ENCODE measurements at regions not wholly inside any gene's neighbourhood (a gene's known extent, or its start where the extent isn't known, plus 50 kb on each side); places are given as distances from the start of the nearest gene placed in this dataset.

DNA sequence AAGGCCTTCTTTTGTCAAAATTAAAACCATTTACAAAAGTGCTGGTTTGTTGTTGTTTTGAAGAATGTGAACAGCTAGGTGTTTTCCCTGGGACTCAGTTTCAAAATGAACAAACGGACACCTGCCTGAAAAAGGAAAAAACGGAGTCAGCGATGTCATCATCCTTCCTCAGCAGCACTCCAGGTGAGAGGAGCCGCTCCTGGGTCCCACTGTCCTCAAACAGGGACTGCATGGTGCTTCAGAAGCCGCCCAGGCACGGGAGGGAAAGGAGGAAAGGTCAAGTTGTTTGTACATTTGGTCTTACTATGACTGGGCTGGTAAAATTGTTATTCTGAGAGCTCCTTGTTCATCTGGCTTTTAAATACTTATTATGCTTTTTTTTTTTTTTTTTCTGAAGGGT is 69.0 kb upstream of the ZSWIM6 start:
- Histone ChIP-seq H3K4me2 (no peak overlapping the region), H3K27ac (no peak overlapping the region), H3F3A (ENCODE audit: insufficient read depth, low read depth) (no peaks in the 10 kb centered on the region), H3K27me3 (ENCODE audit: insufficient read depth, low read depth) (no peaks in the 10 kb centered on the region), H3K79me2 (ENCODE audit: low read depth) (no peaks in the 10 kb centered on the region), H4K20me1 (ENCODE audit: insufficient read depth) (no peaks in the 10 kb centered on the region), H3K9me3 (ENCODE audit: insufficient read depth, low read depth) (no peaks in the 10 kb centered on the region), H2AFZ (no peak overlapping the region), H3K4me1 (replicated peaks; ENCODE audit: insufficient read depth) (no peaks in the 10 kb centered on the region), H3K36me3 (ENCODE audit: low read depth) (no peaks in the 10 kb centered on the region), H3K4me3 (no peak overlapping the region), H3K9me2 (ENCODE audit: insufficient read depth) (no peaks in the 10 kb centered on the region)
- BruUV-seq (replicated peaks) = no TSS peak
- ChIA-PET POLR2A (ENCODE audit: unreplicated experiment) (no interaction called here), CTCF (no interaction called here)
- DNase-seq = no peak
- intact Hi-C loops (cut with micrococcal nuclease; ENCODE audit: unreplicated experiment) = no loop called here
- no peak for TF ChIP-seq EZH2 (IDR thresholded peaks at IDR 0.05; ENCODE audit: low read depth)
- TF ChIP-seq, protein P1, sequence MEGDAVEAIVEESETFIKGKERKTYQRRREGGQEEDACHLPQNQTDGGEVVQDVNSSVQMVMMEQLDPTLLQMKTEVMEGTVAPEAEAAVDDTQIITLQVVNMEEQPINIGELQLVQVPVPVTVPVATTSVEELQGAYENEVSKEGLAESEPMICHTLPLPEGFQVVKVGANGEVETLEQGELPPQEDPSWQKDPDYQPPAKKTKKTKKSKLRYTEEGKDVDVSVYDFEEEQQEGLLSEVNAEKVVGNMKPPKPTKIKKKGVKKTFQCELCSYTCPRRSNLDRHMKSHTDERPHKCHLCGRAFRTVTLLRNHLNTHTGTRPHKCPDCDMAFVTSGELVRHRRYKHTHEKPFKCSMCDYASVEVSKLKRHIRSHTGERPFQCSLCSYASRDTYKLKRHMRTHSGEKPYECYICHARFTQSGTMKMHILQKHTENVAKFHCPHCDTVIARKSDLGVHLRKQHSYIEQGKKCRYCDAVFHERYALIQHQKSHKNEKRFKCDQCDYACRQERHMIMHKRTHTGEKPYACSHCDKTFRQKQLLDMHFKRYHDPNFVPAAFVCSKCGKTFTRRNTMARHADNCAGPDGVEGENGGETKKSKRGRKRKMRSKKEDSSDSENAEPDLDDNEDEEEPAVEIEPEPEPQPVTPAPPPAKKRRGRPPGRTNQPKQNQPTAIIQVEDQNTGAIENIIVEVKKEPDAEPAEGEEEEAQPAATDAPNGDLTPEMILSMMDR (conservative IDR thresholded peaks at IDR 0.05) = no peak

DNA sequence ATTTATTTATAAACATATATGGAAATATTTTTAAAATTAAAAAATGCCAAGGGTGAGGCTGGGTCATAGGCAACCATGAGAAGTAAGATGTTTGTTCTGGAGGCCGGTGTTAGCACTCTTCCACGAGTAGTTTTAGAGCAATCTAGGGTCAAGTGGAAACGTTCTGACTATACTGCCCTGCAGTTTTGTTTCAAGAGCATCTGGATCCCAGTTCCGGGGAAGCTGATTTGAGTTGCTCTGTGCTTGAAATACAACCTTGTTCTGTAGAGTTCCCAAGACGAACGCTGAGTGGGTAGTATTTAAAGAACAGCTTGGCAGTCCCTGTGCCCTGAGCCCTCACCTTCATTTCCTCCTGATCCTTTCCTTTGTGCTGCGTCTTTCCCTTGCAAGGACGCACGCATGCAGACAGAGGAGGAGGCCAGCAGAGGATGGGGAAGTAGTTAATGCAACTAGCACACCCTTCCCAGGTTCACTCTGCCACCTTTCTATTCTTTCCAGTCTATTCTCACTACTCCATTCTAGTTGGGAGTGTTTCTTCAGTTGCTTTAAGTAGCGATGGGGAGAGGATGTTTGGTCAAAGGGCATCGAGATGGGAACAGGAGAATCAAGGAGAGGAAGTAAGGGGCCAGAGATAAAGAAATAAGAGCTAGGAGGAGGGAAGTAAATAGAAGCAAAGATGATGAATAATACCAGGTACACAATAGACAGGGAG is 68.3 kb upstream of the ZSWIM6 start:
- Histone ChIP-seq H2AFZ (no peak overlapping the region), H3K27me3 (ENCODE audit: insufficient read depth, low read depth) (no peaks in the 10 kb centered on the region), H3F3A (ENCODE audit: insufficient read depth, low read depth) (no peaks in the 10 kb centered on the region), H3K4me2 (no peak overlapping the region), H3K4me1 (replicated peaks; ENCODE audit: insufficient read depth) (no peaks in the 10 kb centered on the region), H3K79me2 (ENCODE audit: low read depth) (no peaks in the 10 kb centered on the region), H3K36me3 (ENCODE audit: low read depth) (no peaks in the 10 kb centered on the region), H3K27ac (no peak overlapping the region), H3K9me2 (ENCODE audit: insufficient read depth) (no peaks in the 10 kb centered on the region), H3K9me3 (ENCODE audit: insufficient read depth, low read depth) (no peaks in the 10 kb centered on the region), H3K4me3 (no peak overlapping the region), H4K20me1 (ENCODE audit: insufficient read depth) (no peaks in the 10 kb centered on the region)
- no TSS peak for BruUV-seq (replicated peaks)
- DNase-seq = no peak
- intact Hi-C loops (cut with micrococcal nuclease; ENCODE audit: unreplicated experiment) = no loop called here
- ChIA-PET CTCF (no interaction called here), POLR2A (ENCODE audit: unreplicated experiment) (no interaction called here)
- TF ChIP-seq, protein P1 (conservative IDR thresholded peaks at IDR 0.05) = no peak
- TF ChIP-seq EZH2 (IDR thresholded peaks at IDR 0.05; ENCODE audit: low read depth) = no peak

GRCh38 chr5:61264273-61264661 is 67.8 kb upstream of the ZSWIM6 start:
- CTCF ChIA-PET = no interaction called here
- H3F3A ChIP-seq (ENCODE audit: insufficient read depth, low read depth) = no peaks in the 10 kb centered on the region
- H3K27ac ChIP-seq = no peak overlapping the region
- POLR2A ChIA-PET (ENCODE audit: unreplicated experiment) = no interaction called here
- intact Hi-C loops (cut with micrococcal nuclease; ENCODE audit: unreplicated experiment) = no loop called here
- H3K9me3 ChIP-seq (ENCODE audit: insufficient read depth, low read depth) = no peaks in the 10 kb centered on the region
- no peak overlapping the region for H2AFZ ChIP-seq
- no peaks in the 10 kb centered on the region for H3K27me3 ChIP-seq (ENCODE audit: insufficient read depth, low read depth)
- H3K36me3 ChIP-seq (ENCODE audit: low read depth) = no peaks in the 10 kb centered on the region
- TF ChIP-seq, protein P1 (conservative IDR thresholded peaks at IDR 0.05) = no peak
- TF ChIP-seq EZH2 (IDR thresholded peaks at IDR 0.05; ENCODE audit: low read depth) = no peak
- no peak overlapping the region for H3K4me3 ChIP-seq
- H3K4me1 ChIP-seq (replicated peaks; ENCODE audit: insufficient read depth) = no peaks in the 10 kb centered on the region
- H4K20me1 ChIP-seq (ENCODE audit: insufficient read depth) = no peaks in the 10 kb centered on the region
- no peaks in the 10 kb centered on the region for H3K79me2 ChIP-seq (ENCODE audit: low read depth)
- no peak for DNase-seq
- no peak overlapping the region for H3K4me2 ChIP-seq
- no peaks in the 10 kb centered on the region for H3K9me2 ChIP-seq (ENCODE audit: insufficient read depth)
- no TSS peak for BruUV-seq (replicated peaks)
